NT2/D1 (cell line): ENCODE measurements at regions not wholly inside any gene's neighbourhood (a gene's known extent, or its start where the extent isn't known, plus 50 kb on each side); places are given as distances from the start of the nearest gene placed in this dataset.

Experiments
- DNase-seq: peaks from one replicate; pipeline ENCODE4 v3.0.0-alpha.2; 2011; ENCODE audit warnings: low read depth, low spot score
- H3K27me3 ChIP-seq: 2 replicates; pipeline ENCODE4 v1.6.0; 2011; ENCODE audit warnings: mild to moderate bottlenecking; ENCODE audit not compliant: insufficient read length, insufficient read depth
- H3K36me3 ChIP-seq: 2 replicates; pipeline ENCODE4 v1.6.1; 2011; ENCODE audit warnings: mild to moderate bottlenecking, low read length, mixed read lengths; ENCODE audit not compliant: insufficient read depth, insufficient read length
- H3K4me1 ChIP-seq: 2 replicates; pipeline ENCODE4 v1.5.1; 2011; ENCODE audit not compliant: insufficient read depth, insufficient read length
- H3K4me3 ChIP-seq: 2 replicates; pipeline ENCODE4 v1.5.1; 2011; ENCODE audit warnings: low read depth; ENCODE audit not compliant: insufficient read length
- H3K9ac ChIP-seq: 2 replicates; pipeline ENCODE4 v1.6.0; 2011; ENCODE audit warnings: low read depth; ENCODE audit not compliant: insufficient read length
- H3K9me3 ChIP-seq: 2 replicates; pipeline ENCODE4 v1.5.1; 2011; ENCODE audit warnings: mild to moderate bottlenecking, low read length; ENCODE audit not compliant: insufficient read depth
- SUZ12 ChIP-seq: IDR thresholded peaks from 2 replicates; pipeline ENCODE4 v1.6.1; 2011; ENCODE audit not compliant: insufficient read length, insufficient read depth; ENCODE audit errors: extremely low read depth
- YY1 ChIP-seq: IDR thresholded peaks from 2 replicates; pipeline ENCODE4 v1.6.1; 2011; ENCODE audit not compliant: insufficient read length, insufficient read depth
- ZNF274 ChIP-seq: IDR thresholded peaks from 2 replicates; pipeline ENCODE4 v1.6.1; 2011; ENCODE audit warnings: mild to moderate bottlenecking, low read depth, low read length

DNA sequence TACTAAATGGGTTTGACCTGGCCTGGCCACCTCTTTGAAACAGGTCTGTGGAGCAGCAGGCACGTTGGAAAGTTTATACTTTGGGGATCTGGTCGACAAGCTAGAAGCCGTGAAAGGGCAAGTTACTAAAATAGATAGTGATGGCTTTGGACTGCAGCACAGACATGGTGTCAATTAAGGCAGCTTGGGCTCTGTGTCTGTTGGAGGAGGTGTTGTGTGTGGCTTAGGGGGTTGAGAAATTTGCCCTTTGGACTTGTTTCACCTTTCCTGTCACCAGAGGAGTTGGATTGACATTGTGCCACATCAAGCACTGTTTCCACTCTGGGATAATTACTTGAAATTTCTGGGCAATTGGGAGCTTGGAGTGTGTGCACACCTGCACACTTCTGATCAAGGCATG, 251.8 kb upstream of the MKI67 start:
- no peaks in the 10 kb centered on the region for H3K27me3 ChIP-seq
- no peak for TF ChIP-seq SUZ12
- no peak for TF ChIP-seq YY1
- TF ChIP-seq ZNF274 = no peak
- H3K9ac ChIP-seq = no peak overlapping the region
- no peaks in the 10 kb centered on the region for H3K4me1 ChIP-seq
- no peak for DNase-seq
- H3K9me3 ChIP-seq = no peaks in the 10 kb centered on the region
- no peak overlapping the region for H3K4me3 ChIP-seq
- no peaks in the 10 kb centered on the region for H3K36me3 ChIP-seq

DNA sequence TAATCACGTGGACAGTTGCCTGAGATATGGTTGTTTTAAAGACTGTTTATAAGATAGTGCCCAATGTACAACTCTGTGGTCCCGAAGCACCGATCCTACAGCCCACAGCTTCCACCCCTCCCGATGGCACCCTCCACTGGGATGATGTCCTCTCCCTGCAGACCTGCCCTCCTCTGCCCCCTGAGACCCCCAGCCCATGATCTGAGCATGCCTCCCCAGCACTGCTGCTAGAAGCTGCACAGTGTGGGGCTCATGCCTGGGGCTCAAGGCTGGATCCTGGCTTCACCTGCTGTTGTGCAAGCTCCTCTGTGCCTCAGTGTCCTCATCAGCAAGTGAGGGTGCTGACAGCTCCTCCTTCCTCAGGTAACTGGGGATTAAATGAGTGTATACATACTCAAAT, 254.7 kb upstream of the MKI67 start:
- H3K36me3 ChIP-seq = no peaks in the 10 kb centered on the region

DNA sequence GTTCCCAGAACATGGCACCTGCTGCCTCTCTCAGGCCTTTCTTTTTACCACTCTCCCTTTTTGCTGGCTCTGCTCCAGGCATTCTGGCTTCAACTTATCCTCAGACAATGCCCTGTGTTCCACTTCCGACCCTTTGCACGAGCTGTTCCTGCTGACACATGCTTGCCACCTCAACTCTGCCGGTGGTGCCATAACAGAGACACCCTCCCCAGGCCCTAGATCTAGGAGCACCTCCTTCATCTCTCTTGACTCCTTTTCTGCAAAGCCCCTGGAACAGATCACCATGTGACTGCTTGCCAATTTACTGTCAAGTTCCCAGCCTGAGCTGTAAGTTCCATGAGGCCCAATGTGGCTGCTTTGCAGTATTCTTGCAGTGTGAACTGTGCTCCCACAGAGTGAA, 256.0 kb upstream of the MKI67 start:
- H3K36me3 ChIP-seq = no peaks in the 10 kb centered on the region
- no peaks in the 10 kb centered on the region for H3K4me1 ChIP-seq
- no peak overlapping the region for H3K9ac ChIP-seq
- H3K27me3 ChIP-seq = no peaks in the 10 kb centered on the region
- H3K9me3 ChIP-seq = no peaks in the 10 kb centered on the region
- no peak for DNase-seq
- TF ChIP-seq SUZ12 (no peak), ZNF274 (no peak), YY1 (no peak)
- H3K4me3 ChIP-seq = no peak overlapping the region

More for the DNA sequence above, 254.7 kb upstream of the MKI67 start:
- no peak for DNase-seq
- TF ChIP-seq SUZ12 (no peak), ZNF274 (no peak), YY1 (no peak)
- Histone ChIP-seq H3K9me3 (no peaks in the 10 kb centered on the region), H3K4me1 (no peaks in the 10 kb centered on the region), H3K9ac (no peak overlapping the region), H3K27me3 (no peaks in the 10 kb centered on the region), H3K4me3 (no peak overlapping the region)

DNA sequence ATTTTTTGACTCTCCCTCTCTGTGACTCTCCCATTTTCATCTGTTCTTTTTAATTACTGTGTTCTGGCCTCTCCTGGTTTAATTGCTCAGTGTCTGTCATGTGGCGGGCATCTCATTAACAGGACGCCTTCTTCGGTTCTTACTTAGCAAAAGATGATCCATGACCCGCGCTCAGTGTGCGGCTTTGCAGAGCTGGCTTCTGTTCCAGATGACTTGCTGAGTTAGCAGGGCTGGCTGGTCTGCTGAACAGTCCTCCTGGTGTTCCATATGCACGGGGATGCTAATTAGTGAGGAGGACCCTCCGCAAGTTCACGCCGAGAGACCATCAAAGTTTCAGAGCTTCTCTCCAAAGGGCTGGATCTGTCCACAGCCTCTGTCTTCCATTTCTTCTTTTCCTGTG, 258.6 kb upstream of the MKI67 start:
- H3K36me3 ChIP-seq = no peaks in the 10 kb centered on the region
- TF ChIP-seq ZNF274 = no peak
- TF ChIP-seq YY1 = no peak
- no peak for DNase-seq
- H3K4me1 ChIP-seq = no peaks in the 10 kb centered on the region
- H3K9me3 ChIP-seq = no peaks in the 10 kb centered on the region
- no peaks in the 10 kb centered on the region for H3K27me3 ChIP-seq
- H3K9ac ChIP-seq = no peak overlapping the region
- no peak overlapping the region for H3K4me3 ChIP-seq

DNA sequence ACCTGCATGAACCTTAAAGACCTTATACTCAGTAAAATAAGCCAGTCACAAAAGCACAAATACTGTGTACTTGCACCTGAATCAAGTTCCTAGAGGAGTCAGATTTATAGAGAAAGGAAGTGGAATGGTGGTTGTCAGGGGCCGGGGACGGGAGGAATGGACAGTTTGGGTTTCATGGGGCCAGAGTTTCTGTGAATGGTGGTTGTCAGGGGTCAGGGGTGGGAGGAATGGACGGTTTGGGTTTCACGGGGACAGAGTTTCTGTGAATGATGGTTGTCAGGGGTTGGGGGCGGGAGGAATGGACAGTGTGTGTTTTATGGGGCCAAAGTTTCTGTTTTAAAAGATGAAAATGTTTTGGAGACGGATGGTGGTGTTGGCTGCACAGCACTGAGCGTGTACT, 260.0 kb upstream of the MKI67 start:
- no peak overlapping the region for H3K9ac ChIP-seq
- no peaks in the 10 kb centered on the region for H3K27me3 ChIP-seq
- H3K36me3 ChIP-seq = no peaks in the 10 kb centered on the region
- H3K4me3 ChIP-seq = no peak overlapping the region
- no peaks in the 10 kb centered on the region for H3K4me1 ChIP-seq
- no peak for TF ChIP-seq YY1
- no peak for TF ChIP-seq SUZ12
- no peak for TF ChIP-seq ZNF274
- no peaks in the 10 kb centered on the region for H3K9me3 ChIP-seq
- DNase-seq = no peak

DNA sequence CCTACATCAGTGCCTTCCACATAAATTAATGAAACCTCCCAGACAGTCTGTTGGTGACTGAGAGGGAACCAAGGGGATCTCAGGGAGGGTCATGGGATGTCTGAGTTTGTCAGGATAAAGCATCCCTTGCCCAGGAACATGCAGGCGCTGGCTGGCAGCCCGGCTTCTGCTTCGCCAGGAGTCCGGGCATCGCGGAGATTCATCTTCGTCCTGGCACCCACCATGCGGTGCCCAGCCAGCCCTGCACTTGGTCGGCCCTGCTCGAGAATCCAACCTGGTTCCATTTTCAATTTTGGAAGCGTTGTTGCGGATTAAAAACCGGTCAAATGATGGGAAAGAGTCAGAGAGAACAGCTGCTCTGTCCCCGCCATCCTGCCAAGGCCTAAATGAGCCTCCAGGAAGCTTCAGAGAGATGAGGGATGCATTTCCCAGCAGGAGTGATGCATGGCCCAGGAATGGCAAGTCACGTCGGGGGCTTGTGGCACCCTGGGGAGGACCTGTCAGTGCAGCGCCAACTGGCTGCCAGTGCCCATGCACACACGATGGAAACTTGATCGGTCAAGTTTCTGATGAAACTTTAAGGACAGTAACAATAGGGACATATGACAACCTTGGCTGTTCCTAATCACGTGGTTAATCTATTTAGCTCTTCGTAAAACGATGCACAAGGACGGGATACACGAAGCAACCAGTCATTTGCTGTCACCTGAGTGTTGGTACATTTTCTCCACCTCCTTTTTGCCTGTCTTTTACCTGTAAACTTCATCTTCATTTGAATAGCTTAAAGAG, 260.8 kb upstream of the MKI67 start:
- no peak for DNase-seq
- Histone ChIP-seq H3K36me3 (no peaks in the 10 kb centered on the region), H3K9me3 (no peaks in the 10 kb centered on the region), H3K27me3 (no peaks in the 10 kb centered on the region), H3K9ac (no peak overlapping the region), H3K4me1 (no peaks in the 10 kb centered on the region), H3K4me3 (no peak overlapping the region)
- TF ChIP-seq SUZ12 (no peak), YY1 (no peak), ZNF274 (no peak)

DNA sequence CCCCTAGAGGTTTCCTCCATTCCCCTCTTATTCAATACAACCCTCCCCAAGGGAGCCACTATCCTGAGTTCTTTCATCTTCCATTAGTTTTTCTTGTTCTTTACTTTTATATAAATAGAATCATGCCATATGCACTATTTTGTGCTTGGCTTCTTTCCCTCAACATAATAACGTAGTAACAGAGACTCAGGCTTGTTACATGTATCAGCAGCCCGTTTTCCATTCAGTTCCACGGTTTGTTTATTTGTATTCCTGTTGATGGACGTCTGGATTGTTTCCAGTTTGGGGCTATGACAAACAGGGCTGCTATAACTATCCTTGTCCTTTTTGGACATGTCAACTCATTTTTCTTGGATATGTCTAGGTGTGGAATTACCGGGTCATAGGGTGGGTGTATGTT, 264.4 kb upstream of the MKI67 start:
- no peaks in the 10 kb centered on the region for H3K27me3 ChIP-seq
- H3K9me3 ChIP-seq = no peaks in the 10 kb centered on the region
- H3K9ac ChIP-seq = no peak overlapping the region
- H3K36me3 ChIP-seq = no peaks in the 10 kb centered on the region
- DNase-seq = no peak
- TF ChIP-seq YY1 = no peak
- TF ChIP-seq SUZ12 = no peak
- no peak for TF ChIP-seq ZNF274
- H3K4me3 ChIP-seq = no peak overlapping the region
- H3K4me1 ChIP-seq = no peaks in the 10 kb centered on the region

DNA sequence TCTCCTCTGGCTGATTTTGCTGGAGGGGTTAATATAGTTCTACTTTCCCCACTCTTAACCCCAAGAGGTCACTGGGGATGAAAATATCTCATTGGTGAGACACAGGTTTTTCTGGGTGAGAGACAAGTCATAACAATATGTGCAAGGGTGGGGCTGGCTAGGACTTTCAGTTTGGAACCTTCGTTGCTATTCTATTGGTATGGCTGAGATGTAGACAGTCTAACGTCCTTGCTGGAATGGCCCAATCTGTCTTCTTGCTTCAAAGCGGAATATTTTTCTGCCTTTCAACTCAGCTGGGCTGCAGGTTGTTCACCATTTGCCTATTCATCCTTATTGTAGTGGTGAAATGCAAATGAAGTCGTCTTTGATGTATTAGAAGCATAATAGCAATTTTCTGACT, 267.3 kb upstream of the MKI67 start:
- Histone ChIP-seq H3K4me1 (no peaks in the 10 kb centered on the region), H3K27me3 (no peaks in the 10 kb centered on the region), H3K4me3 (no peak overlapping the region), H3K9ac (no peak overlapping the region), H3K36me3 (no peaks in the 10 kb centered on the region), H3K9me3 (no peaks in the 10 kb centered on the region)
- TF ChIP-seq SUZ12 = no peak
- no peak for TF ChIP-seq YY1
- no peak for TF ChIP-seq ZNF274
- no peak for DNase-seq
